ENCODE measurements at regions not wholly inside any gene's neighbourhood (a gene's known extent, or its start where the extent isn't known, plus 50 kb on each side); places are given as distances from the start of the nearest gene placed in this dataset.

GRCh38 chr17:72439893-72440502, 319.2 kb downstream of the SOX9 start:
- in situ Hi-C loops (cut with MboI; ENCODE audit: low sequenced_read_pairs), result no loop called here

GRCh38 chr17:72440961-72441360, 320.1 kb downstream of the SOX9 start:
- in situ Hi-C loops (cut with MboI; ENCODE audit: low sequenced_read_pairs), result no loop called here

GRCh38 chr17:72441909-72442308, 321.1 kb downstream of the SOX9 start:
- in situ Hi-C loops (cut with MboI; ENCODE audit: low sequenced_read_pairs), result no loop called here

GRCh38 chr17:72444517-72445054, 323.8 kb downstream of the SOX9 start:
- in situ Hi-C loops (cut with MboI; ENCODE audit: low sequenced_read_pairs), result no loop called here

- in situ Hi-C loops (cut with MboI; ENCODE audit: low sequenced_read_pairs), result no loop called here
Measured at GRCh38 chr17:72445055-72445991, 324.5 kb downstream of the SOX9 start.

- in situ Hi-C loops (cut with MboI; ENCODE audit: low sequenced_read_pairs), result no loop called here
Measured at GRCh38 chr17:72446118-72446517, 325.3 kb downstream of the SOX9 start.

GRCh38 chr17:72446525-72447250, 325.9 kb downstream of the SOX9 start:
- in situ Hi-C loops (cut with MboI; ENCODE audit: low sequenced_read_pairs), result no loop called here

GRCh38 chr17:72447251-72447640, 326.4 kb downstream of the SOX9 start:
- in situ Hi-C loops (cut with MboI; ENCODE audit: low sequenced_read_pairs), result no loop called here

- in situ Hi-C loops (cut with MboI; ENCODE audit: low sequenced_read_pairs), result no loop called here
Measured at GRCh38 chr17:72448019-72448418, 327.2 kb downstream of the SOX9 start.

- in situ Hi-C loops (cut with MboI; ENCODE audit: low sequenced_read_pairs), result no loop called here
Measured at GRCh38 chr17:72452286-72453173, 331.7 kb downstream of the SOX9 start.

GRCh38 chr17:72454342-72454741, 333.5 kb downstream of the SOX9 start:
- in situ Hi-C loops (cut with MboI; ENCODE audit: low sequenced_read_pairs), result no loop called here

GRCh38 chr17:72455562-72455961, 334.7 kb downstream of the SOX9 start:
- in situ Hi-C loops (cut with MboI; ENCODE audit: low sequenced_read_pairs), result no loop called here

GRCh38 chr17:72456075-72456474, 335.3 kb downstream of the SOX9 start:
- in situ Hi-C loops (cut with MboI; ENCODE audit: low sequenced_read_pairs), result no loop called here

GRCh38 chr17:72457712-72458111, 336.9 kb downstream of the SOX9 start:
- in situ Hi-C loops (cut with MboI; ENCODE audit: low sequenced_read_pairs), result no loop called here

- in situ Hi-C loops (cut with MboI; ENCODE audit: low sequenced_read_pairs), result no loop called here
Measured at GRCh38 chr17:72458301-72458700, 337.5 kb downstream of the SOX9 start.

GRCh38 chr17:72460711-72461110, 339.9 kb downstream of the SOX9 start:
- in situ Hi-C loops (cut with MboI; ENCODE audit: low sequenced_read_pairs), result no loop called here

GRCh38 chr17:72461757-72462156, 340.9 kb downstream of the SOX9 start:
- in situ Hi-C loops (cut with MboI; ENCODE audit: low sequenced_read_pairs), result no loop called here

- in situ Hi-C loops (cut with MboI; ENCODE audit: low sequenced_read_pairs), result no loop called here
Measured at GRCh38 chr17:72462407-72462806, 341.6 kb downstream of the SOX9 start.

- in situ Hi-C loops (cut with MboI; ENCODE audit: low sequenced_read_pairs), result no loop called here
Measured at GRCh38 chr17:72462814-72463213, 342.0 kb downstream of the SOX9 start.

All from HL-60/S4 treated with retinoic acid at 250 ng/mL for 4 days and 3 days (cell line).